MM.1S (cell line): ENCODE measurements at regions not wholly inside any gene's neighbourhood (a gene's known extent, or its start where the extent isn't known, plus 50 kb on each side); places are given as distances from the start of the nearest gene placed in this dataset.

Experiments
- DNase-seq: peaks from one replicate; pipeline ENCODE4 v3.0.0-alpha.2; 2015
- H2AFZ ChIP-seq: fragments of 300-600 bp; sonication (generic); 2 replicates; pipeline ENCODE4 v1.6.0; 2016; ENCODE audit warnings: antibody characterized with exemption, low read length
- H3F3A ChIP-seq: fragments of 300-600 bp; sonication (generic); 2 replicates; pipeline ENCODE4 v1.6.1; 2016; ENCODE audit warnings: mild to moderate bottlenecking, antibody characterized with exemption, low read length, moderate library complexity, mixed read lengths; ENCODE audit not compliant: insufficient read depth
- H3K27ac ChIP-seq: fragments of 300-600 bp; sonication (generic); 2 replicates; pipeline ENCODE4 v1.5.1; 2016; ENCODE audit warnings: mild to moderate bottlenecking, low read length
- H3K27me3 ChIP-seq: fragments of 300-600 bp; sonication (generic); replicated peaks from 2 replicates; pipeline ENCODE4 v1.6.0; 2016; ENCODE audit warnings: low read length; ENCODE audit not compliant: insufficient read depth
- H3K36me3 ChIP-seq: fragments of 300-600 bp; sonication (generic); replicated peaks from 2 replicates; pipeline ENCODE4 v1.6.1; 2016; ENCODE audit warnings: mild to moderate bottlenecking, low read length, mixed read lengths; ENCODE audit not compliant: insufficient read depth
- H3K4me1 ChIP-seq: fragments of 300-600 bp; sonication (generic); 2 replicates; pipeline ENCODE4 v1.6.1; 2016; ENCODE audit warnings: low read length, mixed read lengths
- H3K4me2 ChIP-seq: fragments of 300-600 bp; sonication (generic); 2 replicates; pipeline ENCODE4 v1.6.0; 2016; ENCODE audit warnings: low read depth, low read length
- H3K4me3 ChIP-seq: fragments of 300-600 bp; sonication (generic); 2 replicates; pipeline ENCODE4 v1.5.1; 2016; ENCODE audit warnings: low read length, mixed read lengths
- H3K79me2 ChIP-seq: fragments of 300-600 bp; sonication (generic); 2 replicates; pipeline ENCODE4 v1.6.1; 2016; ENCODE audit warnings: mixed run types, low read length, mixed read lengths
- H3K9ac ChIP-seq: fragments of 300-600 bp; sonication (generic); 2 replicates; pipeline ENCODE4 v1.6.1; 2016; ENCODE audit warnings: low read length, mixed read lengths
- H3K9me2 ChIP-seq: fragments of 300-600 bp; sonication (generic); replicated peaks from 2 replicates; pipeline ENCODE4 v1.6.1; 2016; ENCODE audit warnings: mild to moderate bottlenecking, low read length, mixed read lengths; ENCODE audit not compliant: insufficient read depth
- H3K9me3 ChIP-seq: fragments of 300-600 bp; sonication (generic); replicated peaks from 2 replicates; pipeline ENCODE4 v1.6.1; 2016; ENCODE audit warnings: mild to moderate bottlenecking, low read length, mixed read lengths; ENCODE audit not compliant: insufficient read depth
- H4K20me1 ChIP-seq: fragments of 300-600 bp; sonication (generic); 2 replicates; pipeline ENCODE4 v1.6.1; 2016; ENCODE audit warnings: mild to moderate bottlenecking, low read length, moderate library complexity, mixed read lengths; ENCODE audit not compliant: insufficient read depth
- CTCF ChIP-seq: fragments of 300-600 bp; sonication (generic); IDR thresholded peaks from 2 replicates; pipeline ENCODE4 v1.5.1; 2016; ENCODE audit warnings: antibody characterized with exemption, low read length, mixed read lengths
- EZH2 ChIP-seq: fragments of 300-600 bp; sonication (generic); optimal IDR thresholded peaks from 2 replicates; pipeline ENCODE3; 2017; ENCODE audit warnings: low read depth, mild to moderate bottlenecking, antibody characterized with exemption, low read length, mixed read lengths
- EZH2phosphoT487 ChIP-seq: fragments of 300-600 bp; sonication (generic); IDR thresholded peaks from 2 replicates; pipeline ENCODE4 v1.6.1; 2018; ENCODE audit warnings: antibody characterized with exemption, low read length

GRCh38 chr7:94161476-94161875 is 157.3 kb upstream of the BET1 start:
- H2AFZ ChIP-seq, result peak overlapping the region; percentile 38
- no peaks in the 10 kb centered on the region for H3F3A ChIP-seq
- H3K4me2 ChIP-seq, result peak overlapping the region; percentile 83
- TF ChIP-seq EZH2 (no peak), EZH2phosphoT487 (no peak), CTCF (no peak)
- H3K9me3 ChIP-seq, result no peaks in the 10 kb centered on the region
- H3K27ac ChIP-seq, result no peak overlapping the region
- H3K4me1 ChIP-seq, result peaks cover 9% of the 10 kb centered on the region; the same call in 1 of the 2 replicates
- H3K9ac ChIP-seq, result no peak overlapping the region
- H3K27me3 ChIP-seq, result no peaks in the 10 kb centered on the region
- H3K9me2 ChIP-seq, result no peaks in the 10 kb centered on the region
- no peaks in the 10 kb centered on the region for H4K20me1 ChIP-seq
- no peak overlapping the region for H3K4me3 ChIP-seq
- no peak for DNase-seq
- H3K79me2 ChIP-seq, result no peaks in the 10 kb centered on the region
- H3K36me3 ChIP-seq, result no peaks in the 10 kb centered on the region

- peaks cover 11% of the 10 kb centered on the region for H3K4me1 ChIP-seq
- no peak overlapping the region for H3K4me3 ChIP-seq
- no peaks in the 10 kb centered on the region for H3K27me3 ChIP-seq
- no peak for DNase-seq
- H3K27ac ChIP-seq, result no peak overlapping the region
- peaks cover 6% of the 10 kb centered on the region; the same call in 1 of the 2 replicates for H3F3A ChIP-seq
- H4K20me1 ChIP-seq, result no peaks in the 10 kb centered on the region
- H3K9ac ChIP-seq, result no peak overlapping the region
- H3K4me2 ChIP-seq, result no peak overlapping the region
- no peaks in the 10 kb centered on the region for H3K79me2 ChIP-seq
- no peak overlapping the region for H2AFZ ChIP-seq
- TF ChIP-seq EZH2phosphoT487 (no peak), CTCF (no peak), EZH2 (no peak)
- no peaks in the 10 kb centered on the region for H3K9me2 ChIP-seq
- H3K36me3 ChIP-seq, result no peaks in the 10 kb centered on the region; the same call in 1 of the 2 replicates
- no peaks in the 10 kb centered on the region for H3K9me3 ChIP-seq
Observed at GRCh38 chr7:94169682-94170081, 165.5 kb upstream of the BET1 start.

GRCh38 chr7:94170836-94171235 is 166.7 kb upstream of the BET1 start:
- Histone ChIP-seq H2AFZ (no peak overlapping the region), H3K4me2 (peak overlapping the region; percentile 14; the same call in 1 of the 2 replicates), H3F3A (peaks cover 6% of the 10 kb centered on the region; the same call in 1 of the 2 replicates), H3K27ac (no peak overlapping the region), H3K9ac (no peak overlapping the region), H3K27me3 (no peaks in the 10 kb centered on the region), H4K20me1 (no peaks in the 10 kb centered on the region), H3K9me3 (no peaks in the 10 kb centered on the region), H3K4me1 (peaks cover 11% of the 10 kb centered on the region), H3K79me2 (no peaks in the 10 kb centered on the region), H3K4me3 (no peak overlapping the region), H3K9me2 (no peaks in the 10 kb centered on the region), H3K36me3 (no peaks in the 10 kb centered on the region; the same call in 1 of the 2 replicates)
- TF ChIP-seq EZH2, result no peak
- TF ChIP-seq CTCF, result no peak
- no peak for TF ChIP-seq EZH2phosphoT487
- peak; percentile 80 for DNase-seq
